Adrenal gland (tissue), 5 donors: ENCODE measurements at regions not wholly inside any gene's neighbourhood (a gene's known extent, or its start where the extent isn't known, plus 50 kb on each side); places are given as distances from the start of the nearest gene placed in this dataset.

Source experiments
- CTCF ChIP-seq, 6 experiments: fragments of 450-650 bp in 4 of 6; fragments of 200-600 bp in 2 of 6; sonication (generic) in 1 of 6; IDR thresholded peaks; 1 replicate in 5 of 6; 2 replicates in 1 of 6; pipeline versions ENCODE4 v1.5.1 to v1.8.0; 2016 to 2021; ENCODE audit warnings: antibody characterized with exemption in 6 of 6, mild to moderate bottlenecking in 2 of 6, moderate library complexity in 1 of 6
- POLR2A ChIP-seq, 2 donors: fragments of 450-650 bp; IDR thresholded peaks; one replicate each; pipeline ENCODE4 v1.6.1; 2017; ENCODE audit warnings: antibody characterized with exemption in 2 of 2, mild to moderate bottlenecking in 2 of 2, moderate library complexity in 1 of 2
- donor health status: DM: no; HTN: no; CAD: no.

- TF ChIP-seq CTCF (IDR thresholded peaks at IDR 0.05) (no peak), POLR2A (IDR thresholded peaks at IDR 0.05) (no peak)
Observed at GRCh38 chr15:79195802-79196201, 86.7 kb upstream of the ANKRD34C start.
